Central memory CD8-positive, alpha-beta T cell (primary cell): ENCODE measurements at regions not wholly inside any gene's neighbourhood (a gene's known extent, or its start where the extent isn't known, plus 50 kb on each side); places are given as distances from the start of the nearest gene placed in this dataset.

ENCODE experiments used
- ATAC-seq: fragments of 150-1000 bp; cut with Tn5 transposase; replicated peaks from 2 replicates; pipeline ENCODE4 v1.10.0; 2022; ENCODE audit warnings: mild to moderate bottlenecking, moderate FRiP score, moderate number of reproducible peaks; ENCODE audit not compliant: poor library complexity, severe bottlenecking; ENCODE audit errors: extremely low read depth
- DNase-seq, 2 donors: peaks; one replicate each; pipeline ENCODE4 v3.0.0; 2021; ENCODE audit warnings: low spot score in 2 of 2
- H3K27ac Mint-ChIP-seq: one replicate; pipeline ENCODE4 v1.8.0; 2022; ENCODE audit warnings: low read depth, mild to moderate bottlenecking, moderate library complexity, mixed read lengths
- H3K27me3 Mint-ChIP-seq: one replicate; pipeline ENCODE4 v1.8.0; 2022; ENCODE audit warnings: mixed read lengths
- H3K36me3 Mint-ChIP-seq: one replicate; pipeline ENCODE4 v1.8.0; 2022; ENCODE audit warnings: mild to moderate bottlenecking, moderate library complexity, mixed read lengths; ENCODE audit not compliant: insufficient read depth
- H3K4me1 Mint-ChIP-seq: one replicate; pipeline ENCODE4 v1.8.0; 2022; ENCODE audit warnings: mixed read lengths
- H3K4me3 Mint-ChIP-seq: one replicate; pipeline ENCODE4 v1.8.0; 2022; ENCODE audit warnings: mild to moderate bottlenecking, moderate library complexity, mixed read lengths
- H3K9me3 Mint-ChIP-seq: one replicate; pipeline ENCODE4 v1.8.0; 2022; ENCODE audit warnings: mixed read lengths

GRCh38 chr13:33639626-33640080 is 178.3 kb upstream of the RFC3 start:
- H3K27ac Mint-ChIP-seq = no peak overlapping the region
- H3K4me1 Mint-ChIP-seq = no peaks in the 10 kb centered on the region
- no peak overlapping the region for H3K4me3 Mint-ChIP-seq
- no peaks in the 10 kb centered on the region for H3K9me3 Mint-ChIP-seq
- ATAC-seq (no peak), DNase-seq (no peak)
- no peaks in the 10 kb centered on the region for H3K27me3 Mint-ChIP-seq
- H3K36me3 Mint-ChIP-seq = no peaks in the 10 kb centered on the region

- H3K9me3 Mint-ChIP-seq = no peaks in the 10 kb centered on the region
- H3K27me3 Mint-ChIP-seq = no peaks in the 10 kb centered on the region
- ATAC-seq (no peak), DNase-seq (no peak)
- H3K4me1 Mint-ChIP-seq = no peaks in the 10 kb centered on the region
- no peaks in the 10 kb centered on the region for H3K36me3 Mint-ChIP-seq
- H3K4me3 Mint-ChIP-seq = no peak overlapping the region
- no peak overlapping the region for H3K27ac Mint-ChIP-seq
Measured at GRCh38 chr13:33640832-33641231, 177.1 kb upstream of the RFC3 start.

GRCh38 chr13:33642374-33643065 is 175.4 kb upstream of the RFC3 start:
- Mint-ChIP-seq H3K27ac (no peak overlapping the region), H3K4me3 (no peak overlapping the region), H3K27me3 (no peaks in the 10 kb centered on the region), H3K4me1 (no peaks in the 10 kb centered on the region), H3K9me3 (no peaks in the 10 kb centered on the region), H3K36me3 (no peaks in the 10 kb centered on the region)
- no peak for ATAC-seq
- no peak for DNase-seq

- Mint-ChIP-seq H3K4me3 (no peak overlapping the region), H3K27ac (no peak overlapping the region), H3K4me1 (no peaks in the 10 kb centered on the region), H3K27me3 (no peaks in the 10 kb centered on the region), H3K36me3 (no peaks in the 10 kb centered on the region), H3K9me3 (no peaks in the 10 kb centered on the region)
- DNase-seq (no peak), ATAC-seq (no peak)
Measured at GRCh38 chr13:33644581-33645543, 173.1 kb upstream of the RFC3 start.

GRCh38 chr13:33645591-33646554 is 172.1 kb upstream of the RFC3 start:
- DNase-seq = no peak
- Mint-ChIP-seq H3K36me3 (no peaks in the 10 kb centered on the region), H3K27ac (no peak overlapping the region), H3K9me3 (no peaks in the 10 kb centered on the region), H3K4me1 (no peaks in the 10 kb centered on the region), H3K4me3 (no peak overlapping the region), H3K27me3 (no peaks in the 10 kb centered on the region)
- ATAC-seq = no peak

- Mint-ChIP-seq H3K4me1 (no peaks in the 10 kb centered on the region), H3K27me3 (peaks cover 11% of the 10 kb centered on the region), H3K36me3 (no peaks in the 10 kb centered on the region), H3K27ac (no peak overlapping the region), H3K9me3 (no peaks in the 10 kb centered on the region), H3K4me3 (no peak overlapping the region)
- ATAC-seq = no peak
- DNase-seq = no peak
Measured at GRCh38 chr13:33649212-33649878, 168.6 kb upstream of the RFC3 start.

GRCh38 chr13:33651766-33652165 is 166.2 kb upstream of the RFC3 start:
- H3K27me3 Mint-ChIP-seq = peaks cover 11% of the 10 kb centered on the region
- no peak for DNase-seq
- no peak overlapping the region for H3K4me3 Mint-ChIP-seq
- ATAC-seq = no peak
- H3K9me3 Mint-ChIP-seq = no peaks in the 10 kb centered on the region
- no peaks in the 10 kb centered on the region for H3K36me3 Mint-ChIP-seq
- no peaks in the 10 kb centered on the region for H3K4me1 Mint-ChIP-seq
- H3K27ac Mint-ChIP-seq = no peak overlapping the region

- H3K9me3 Mint-ChIP-seq = no peaks in the 10 kb centered on the region
- H3K4me1 Mint-ChIP-seq = no peaks in the 10 kb centered on the region
- DNase-seq (no peak), ATAC-seq (no peak)
- no peaks in the 10 kb centered on the region for H3K36me3 Mint-ChIP-seq
- peaks cover 11% of the 10 kb centered on the region for H3K27me3 Mint-ChIP-seq
- H3K27ac Mint-ChIP-seq = no peak overlapping the region
- H3K4me3 Mint-ChIP-seq = no peak overlapping the region
Measured at GRCh38 chr13:33657274-33657673, 160.7 kb upstream of the RFC3 start.

GRCh38 chr13:33659466-33659865 is 158.5 kb upstream of the RFC3 start:
- H3K27me3 Mint-ChIP-seq = no peaks in the 10 kb centered on the region
- no peak for DNase-seq
- no peaks in the 10 kb centered on the region for H3K9me3 Mint-ChIP-seq
- H3K36me3 Mint-ChIP-seq = no peaks in the 10 kb centered on the region
- no peaks in the 10 kb centered on the region for H3K4me1 Mint-ChIP-seq
- no peak overlapping the region for H3K4me3 Mint-ChIP-seq
- ATAC-seq = no peak
- no peak overlapping the region for H3K27ac Mint-ChIP-seq

GRCh38 chr13:33659894-33660293 is 158.1 kb upstream of the RFC3 start:
- no peaks in the 10 kb centered on the region for H3K36me3 Mint-ChIP-seq
- H3K27me3 Mint-ChIP-seq = no peaks in the 10 kb centered on the region
- DNase-seq = no peak
- no peaks in the 10 kb centered on the region for H3K4me1 Mint-ChIP-seq
- H3K4me3 Mint-ChIP-seq = no peak overlapping the region
- no peak for ATAC-seq
- no peak overlapping the region for H3K27ac Mint-ChIP-seq
- no peaks in the 10 kb centered on the region for H3K9me3 Mint-ChIP-seq

GRCh38 chr13:33662392-33662791 is 155.6 kb upstream of the RFC3 start:
- H3K36me3 Mint-ChIP-seq = no peaks in the 10 kb centered on the region
- no peaks in the 10 kb centered on the region for H3K9me3 Mint-ChIP-seq
- no peak overlapping the region for H3K4me3 Mint-ChIP-seq
- ATAC-seq = no peak
- no peak for DNase-seq
- no peaks in the 10 kb centered on the region for H3K4me1 Mint-ChIP-seq
- no peak overlapping the region for H3K27ac Mint-ChIP-seq
- no peaks in the 10 kb centered on the region for H3K27me3 Mint-ChIP-seq
